HG02973 (cell line): ENCODE measurements at regions not wholly inside any gene's neighbourhood (a gene's known extent, or its start where the extent isn't known, plus 50 kb on each side); places are given as distances from the start of the nearest gene placed in this dataset.
"Not testable (repeated sequence)": the region's sequence is repeated elsewhere in the genome, so short reads cannot be mapped to it uniquely, and the experiment has no call there.

Experiments
- ATAC-seq: cut with Tn5 transposase; IDR thresholded peaks from one replicate; pipeline ENCODE4 v1.9.1; 2021; ENCODE audit warnings: moderate library complexity; ENCODE audit not compliant: unreplicated experiment

- ATAC-seq, result not testable (repeated sequence)
Measured at GRCh38 chr7:65797086-65797485, 75.8 kb upstream of the VKORC1L1 start.

- not testable (repeated sequence) for ATAC-seq
Measured at GRCh38 chr7:65797566-65797965, 75.3 kb upstream of the VKORC1L1 start.

GRCh38 chr7:65798111-65799075 lies 74.5 kb upstream of the VKORC1L1 start:
- ATAC-seq, result peak; percentile 99

GRCh38 chr7:65800191-65800590 lies 72.7 kb upstream of the VKORC1L1 start:
- not testable (repeated sequence) for ATAC-seq

- ATAC-seq, result no peak
Measured at GRCh38 chr7:65800890-65801341, 72.0 kb upstream of the VKORC1L1 start.

GRCh38 chr7:65804887-65805286 lies 68.0 kb upstream of the VKORC1L1 start:
- ATAC-seq, result no peak

- ATAC-seq, result not testable (repeated sequence)
Measured at GRCh38 chr7:65807067-65807466, 65.8 kb upstream of the VKORC1L1 start.

GRCh38 chr7:65809259-65809981 lies 63.5 kb upstream of the VKORC1L1 start:
- peak; percentile 92 for ATAC-seq

GRCh38 chr7:65809982-65810288 lies 62.9 kb upstream of the VKORC1L1 start:
- peak; percentile 32 for ATAC-seq

GRCh38 chr7:65812281-65812680 lies 60.6 kb upstream of the VKORC1L1 start:
- no peak for ATAC-seq

GRCh38 chr7:65814556-65815167 lies 58.2 kb upstream of the VKORC1L1 start:
- ATAC-seq, result not testable (repeated sequence)

- no peak for ATAC-seq
Measured at GRCh38 chr7:65820287-65820950, 52.5 kb upstream of the VKORC1L1 start.
